Astrocyte of the cerebellum (primary cell): ENCODE measurements at regions not wholly inside any gene's neighbourhood (a gene's known extent, or its start where the extent isn't known, plus 50 kb on each side); places are given as distances from the start of the nearest gene placed in this dataset.

Experiments used
- DNase-seq: peaks from one replicate; pipeline ENCODE4 v3.0.0-alpha.2; 2011; ENCODE audit warnings: low read depth
- H3K4me3 ChIP-seq: 2 replicates; pipeline ENCODE4 v1.5.1; 2011; ENCODE audit warnings: mild to moderate bottlenecking, low read depth, low read length, moderate library complexity
- CTCF ChIP-seq: IDR thresholded peaks from 2 replicates; pipeline ENCODE4 v1.5.1; 2012; ENCODE audit warnings: low read length, low read depth, moderate library complexity, mild to moderate bottlenecking; ENCODE audit errors: missing control alignments
- in situ Hi-C: cut with HindIII; loops from 2 replicates; pipeline ENCODE4 v1.10.0; 2017; ENCODE audit warnings: low sequenced_read_pairs

DNA sequence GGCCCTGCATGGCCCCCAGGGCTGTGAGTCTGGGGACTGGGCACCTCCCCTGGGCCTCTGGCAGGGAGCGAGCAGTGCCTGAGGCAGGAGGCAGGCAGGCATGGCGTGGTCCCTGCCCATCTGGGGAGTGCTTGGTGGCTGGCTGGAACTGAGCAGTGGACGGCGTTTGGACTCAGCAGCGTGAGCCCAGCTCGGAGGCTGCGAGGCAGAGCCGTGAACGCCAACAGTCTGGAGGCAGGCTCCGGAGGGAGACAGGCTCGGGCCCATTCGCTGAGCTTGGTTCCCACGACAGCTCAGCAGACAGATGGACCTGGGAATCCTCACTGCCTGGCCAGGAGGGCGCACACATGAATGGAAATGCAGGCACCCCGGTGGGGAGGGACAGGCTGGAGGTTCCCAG, 160.7 kb upstream of the POU3F1 start:
- in situ Hi-C loops, result no loop called here
- no peak for TF ChIP-seq CTCF
- no peak for DNase-seq
- H3K4me3 ChIP-seq, result no peak overlapping the region

DNA sequence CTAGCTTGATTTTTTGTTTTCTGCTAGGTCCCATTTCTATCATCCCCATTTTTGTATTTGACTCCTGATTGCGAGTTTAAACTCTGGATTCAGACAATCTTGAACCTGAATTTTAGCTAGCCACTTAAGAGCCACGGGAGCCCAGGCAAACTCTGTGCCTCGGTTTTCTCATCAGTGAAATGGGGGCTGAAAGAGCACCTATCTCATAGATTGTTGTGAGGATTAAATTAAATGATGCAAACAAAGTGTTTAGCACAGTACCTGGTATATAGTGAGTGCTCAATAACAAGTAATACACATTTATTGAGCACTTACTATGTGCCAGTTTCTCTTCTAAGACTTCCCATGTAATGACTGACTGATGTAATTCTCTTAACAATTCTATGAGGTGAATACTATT, 158.1 kb upstream of the POU3F1 start:
- in situ Hi-C loops, result loop anchor here (5.0 kb wide), 1 partner anchor 47 kb away; no protein-coding TSS in a partner anchor

DNA sequence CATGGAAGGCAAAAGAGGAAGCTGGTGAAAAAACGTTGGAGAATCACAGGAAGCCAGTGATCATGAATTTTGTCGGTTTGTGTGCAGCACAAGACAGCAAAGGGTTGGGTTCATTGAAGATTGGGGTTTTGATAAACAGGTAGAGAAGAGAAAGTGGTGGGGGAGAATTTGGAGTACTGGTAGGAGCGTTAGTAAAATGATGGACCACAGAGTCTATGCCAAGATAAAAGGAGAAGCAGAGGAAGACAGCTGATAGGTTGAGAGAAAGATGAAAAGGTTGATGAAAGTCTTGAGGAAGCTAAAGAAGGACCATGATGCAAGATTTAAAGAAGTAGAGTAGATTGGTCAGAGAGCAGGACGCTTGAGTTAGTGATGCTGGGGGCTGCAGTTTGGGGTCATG, 156.8 kb upstream of the POU3F1 start:
- TF ChIP-seq CTCF, result no peak
- DNase-seq, result no peak
- H3K4me3 ChIP-seq, result no peak overlapping the region
- in situ Hi-C loops, result loop anchor here (5.0 kb wide), 1 partner anchor 46 kb away; no protein-coding TSS in a partner anchor

More for the DNA sequence above, 158.1 kb upstream of the POU3F1 start:
- no peak for TF ChIP-seq CTCF
- no peak overlapping the region for H3K4me3 ChIP-seq
- DNase-seq, result no peak

GRCh38 chr1:38201431-38201830, 154.8 kb upstream of the POU3F1 start:
- in situ Hi-C loops, result loop anchor here (5.0 kb wide), 1 partner anchor 44 kb away; no protein-coding TSS in a partner anchor
- no peak overlapping the region for H3K4me3 ChIP-seq

DNA sequence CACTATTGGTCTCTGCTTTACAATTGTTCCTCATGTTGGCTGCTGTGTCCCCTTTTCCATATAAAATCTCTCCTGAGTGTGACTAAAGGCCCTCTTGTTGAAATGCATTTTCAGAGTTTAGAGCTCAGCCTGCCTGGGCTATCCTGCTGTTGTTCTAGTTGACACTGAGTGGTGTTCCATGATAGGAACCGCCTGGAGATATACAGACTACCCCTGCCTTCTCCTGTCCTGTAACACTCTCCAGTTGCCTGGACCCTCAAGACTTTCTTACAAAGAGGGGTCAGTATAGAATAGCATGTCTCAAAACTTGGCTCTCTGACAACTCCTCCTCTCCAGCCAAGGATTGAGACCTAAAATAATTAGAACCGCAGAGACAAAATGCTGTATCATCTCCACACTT, 152.0 kb upstream of the POU3F1 start:
- in situ Hi-C loops, result no loop called here
- H3K4me3 ChIP-seq, result no peak overlapping the region
- no peak for TF ChIP-seq CTCF
- DNase-seq, result no peak

More at GRCh38 chr1:38201431-38201830, 154.8 kb upstream of the POU3F1 start:
- no peak for DNase-seq
- TF ChIP-seq CTCF, result no peak

GRCh38 chr1:38198099-38198498, 151.5 kb upstream of the POU3F1 start:
- H3K4me3 ChIP-seq, result no peak overlapping the region
- DNase-seq, result no peak
- in situ Hi-C loops, result no loop called here
- TF ChIP-seq CTCF, result no peak
